HEK293T (cell line): ENCODE measurements at regions not wholly inside any gene's neighbourhood (a gene's known extent, or its start where the extent isn't known, plus 50 kb on each side); places are given as distances from the start of the nearest gene placed in this dataset.

Experiments
- FOXA1 ChIP-seq: fragments of 450-650 bp; IDR thresholded peaks from 2 replicates; pipeline ENCODE4 v1.6.1; 2016; ENCODE audit warnings: mild to moderate bottlenecking
- SUZ12 ChIP-seq: fragments of 450-650 bp; IDR thresholded peaks from 2 replicates; pipeline ENCODE4 v1.6.1; 2016; ENCODE audit warnings: mild to moderate bottlenecking

GRCh38 chr7:98534493-98534892 lies 82.6 kb upstream of the NPTX2 start:
- TF ChIP-seq SUZ12 (no peak), FOXA1 (no peak)
